ENCODE measurements at regions not wholly inside any gene's neighbourhood (a gene's known extent, or its start where the extent isn't known, plus 50 kb on each side); places are given as distances from the start of the nearest gene placed in this dataset.

DNA sequence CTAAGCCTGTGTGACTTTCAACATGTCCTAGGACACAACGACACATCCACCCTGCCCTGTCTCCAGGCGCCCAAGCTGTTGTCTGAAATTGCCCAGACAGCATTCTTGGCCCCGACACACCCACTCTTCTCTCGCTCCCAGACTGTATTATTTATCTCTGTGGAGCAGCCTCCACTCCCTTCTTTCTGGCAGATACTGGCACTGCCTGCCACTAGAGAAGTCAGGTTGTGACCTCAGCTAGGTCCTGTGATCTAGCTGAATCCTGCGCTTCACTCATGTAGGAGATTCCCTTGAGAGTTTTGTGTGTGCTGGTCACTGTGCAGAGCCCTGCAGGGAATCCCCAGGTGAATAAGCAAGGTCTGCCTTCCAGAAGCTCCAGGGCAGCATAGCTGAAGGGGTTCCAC is 77.1 kb upstream of the TNP1 start:
- dilution Hi-C loops (cut with MboI; ENCODE audit: extremely low pct_ligation_motif_present, low sequenced_read_pairs) = no loop called here
- no peak for FAIRE-seq
- no peak overlapping the region for H2AFZ ChIP-seq (ENCODE audit: control insufficient read depth, low read length)
- H3K9me1 ChIP-seq (ENCODE audit: control insufficient read depth, extremely low read depth, insufficient read depth, low read length) = no peaks in the 10 kb centered on the region
- no peaks in the 10 kb centered on the region for H3K27me3 ChIP-seq (ENCODE audit: control insufficient read depth, extremely low read depth, insufficient read depth, low read length)
- DNase-seq (ENCODE audit: low read depth, low spot score) = no peak
- no peak overlapping the region for H3K4me2 ChIP-seq (ENCODE audit: control insufficient read depth, extremely low read depth, insufficient read depth, low read depth, low read length)
- no peaks in the 10 kb centered on the region for H3K9me3 ChIP-seq (ENCODE audit: control insufficient read depth, low read depth, low read length)
- TF ChIP-seq, protein P1, sequence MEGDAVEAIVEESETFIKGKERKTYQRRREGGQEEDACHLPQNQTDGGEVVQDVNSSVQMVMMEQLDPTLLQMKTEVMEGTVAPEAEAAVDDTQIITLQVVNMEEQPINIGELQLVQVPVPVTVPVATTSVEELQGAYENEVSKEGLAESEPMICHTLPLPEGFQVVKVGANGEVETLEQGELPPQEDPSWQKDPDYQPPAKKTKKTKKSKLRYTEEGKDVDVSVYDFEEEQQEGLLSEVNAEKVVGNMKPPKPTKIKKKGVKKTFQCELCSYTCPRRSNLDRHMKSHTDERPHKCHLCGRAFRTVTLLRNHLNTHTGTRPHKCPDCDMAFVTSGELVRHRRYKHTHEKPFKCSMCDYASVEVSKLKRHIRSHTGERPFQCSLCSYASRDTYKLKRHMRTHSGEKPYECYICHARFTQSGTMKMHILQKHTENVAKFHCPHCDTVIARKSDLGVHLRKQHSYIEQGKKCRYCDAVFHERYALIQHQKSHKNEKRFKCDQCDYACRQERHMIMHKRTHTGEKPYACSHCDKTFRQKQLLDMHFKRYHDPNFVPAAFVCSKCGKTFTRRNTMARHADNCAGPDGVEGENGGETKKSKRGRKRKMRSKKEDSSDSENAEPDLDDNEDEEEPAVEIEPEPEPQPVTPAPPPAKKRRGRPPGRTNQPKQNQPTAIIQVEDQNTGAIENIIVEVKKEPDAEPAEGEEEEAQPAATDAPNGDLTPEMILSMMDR (optimal IDR thresholded peaks at IDR 0.05 in 1 of 3, IDR thresholded peaks at IDR 0.05 in 1 of 3, conservative IDR thresholded peaks at IDR 0.05 in 1 of 3; ENCODE audit: extremely low read depth in 1 of 3, insufficient read depth in 2 of 3, low read length in 3 of 3) = no peak
- no peak for TF ChIP-seq EZH2 (IDR thresholded peaks at IDR 0.05; ENCODE audit: low read length)
- no peak overlapping the region for H3K27ac ChIP-seq (ENCODE audit: control insufficient read depth, insufficient read depth, low read length)
- no peaks in the 10 kb centered on the region for H3K36me3 ChIP-seq (ENCODE audit: control insufficient read depth in 2 of 2, extremely low read depth in 1 of 2, insufficient read depth in 2 of 2, low read length in 2 of 2)
- H3K9ac ChIP-seq (ENCODE audit: control insufficient read depth, extremely low read depth, insufficient read depth, low read length) = no peak overlapping the region
- no peaks in the 10 kb centered on the region for H4K20me1 ChIP-seq (ENCODE audit: control insufficient read depth, extremely low read depth, insufficient read depth, low read length)
- H3K4me3 ChIP-seq (ENCODE audit: control insufficient read depth in 2 of 3, extremely low read depth in 1 of 3, insufficient read depth in 2 of 3, low read depth in 1 of 3, low read length in 3 of 3) = no peak overlapping the region
- H3K4me1 ChIP-seq (ENCODE audit: control insufficient read depth, extremely low read depth, insufficient read depth, low read length) = no peaks in the 10 kb centered on the region
- no peaks in the 10 kb centered on the region for H3K79me2 ChIP-seq (ENCODE audit: control insufficient read depth, insufficient read depth, low read length)

DNA sequence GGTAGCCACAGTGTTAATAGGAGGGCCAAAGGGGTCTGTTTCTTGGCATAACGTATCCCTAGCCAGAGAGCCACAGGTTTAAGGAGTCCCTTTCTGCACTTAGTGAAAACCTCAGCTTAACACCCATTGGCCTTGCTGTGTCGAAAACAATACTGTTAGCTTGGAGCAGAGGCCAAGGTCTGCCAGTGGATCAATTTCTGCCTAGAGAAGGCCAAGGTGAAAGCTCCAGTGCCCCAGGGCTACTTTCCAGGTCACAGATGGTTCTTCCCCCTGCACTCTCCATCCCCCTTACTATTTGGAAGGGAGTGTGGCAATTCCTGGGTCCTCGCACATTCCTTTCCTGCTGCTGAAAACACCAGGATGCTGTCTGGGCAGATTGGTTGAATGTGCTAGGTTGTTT is 74.8 kb upstream of the TNP1 start:
- TF ChIP-seq, protein P1 (optimal IDR thresholded peaks at IDR 0.05 in 1 of 3, IDR thresholded peaks at IDR 0.05 in 1 of 3, conservative IDR thresholded peaks at IDR 0.05 in 1 of 3; ENCODE audit: extremely low read depth in 1 of 3, insufficient read depth in 2 of 3, low read length in 3 of 3) = no peak
- TF ChIP-seq EZH2 (IDR thresholded peaks at IDR 0.05; ENCODE audit: low read length) = no peak
- no peak overlapping the region for H2AFZ ChIP-seq (ENCODE audit: control insufficient read depth, low read length)
- H3K27ac ChIP-seq (ENCODE audit: control insufficient read depth, insufficient read depth, low read length) = no peak overlapping the region
- FAIRE-seq = no peak
- H3K4me2 ChIP-seq (ENCODE audit: control insufficient read depth, extremely low read depth, insufficient read depth, low read depth, low read length) = no peak overlapping the region
- no peak overlapping the region for H3K4me3 ChIP-seq (ENCODE audit: control insufficient read depth in 2 of 3, extremely low read depth in 1 of 3, insufficient read depth in 2 of 3, low read depth in 1 of 3, low read length in 3 of 3)
- no peaks in the 10 kb centered on the region for H3K9me3 ChIP-seq (ENCODE audit: control insufficient read depth, low read depth, low read length)
- no peaks in the 10 kb centered on the region for H3K9me1 ChIP-seq (ENCODE audit: control insufficient read depth, extremely low read depth, insufficient read depth, low read length)
- DNase-seq (ENCODE audit: low read depth, low spot score) = no peak
- no peaks in the 10 kb centered on the region for H3K27me3 ChIP-seq (ENCODE audit: control insufficient read depth, extremely low read depth, insufficient read depth, low read length)
- dilution Hi-C loops (cut with MboI; ENCODE audit: extremely low pct_ligation_motif_present, low sequenced_read_pairs) = no loop called here
- H4K20me1 ChIP-seq (ENCODE audit: control insufficient read depth, extremely low read depth, insufficient read depth, low read length) = no peaks in the 10 kb centered on the region
- H3K36me3 ChIP-seq (ENCODE audit: control insufficient read depth in 2 of 2, extremely low read depth in 1 of 2, insufficient read depth in 2 of 2, low read length in 2 of 2) = no peaks in the 10 kb centered on the region
- no peak overlapping the region for H3K9ac ChIP-seq (ENCODE audit: control insufficient read depth, extremely low read depth, insufficient read depth, low read length)
- H3K4me1 ChIP-seq (ENCODE audit: control insufficient read depth, extremely low read depth, insufficient read depth, low read length) = no peaks in the 10 kb centered on the region
- H3K79me2 ChIP-seq (ENCODE audit: control insufficient read depth, insufficient read depth, low read length) = no peaks in the 10 kb centered on the region

Measured in keratinocyte (primary cell).